H9 (cell line): ENCODE measurements at regions not wholly inside any gene's neighbourhood (a gene's known extent, or its start where the extent isn't known, plus 50 kb on each side); places are given as distances from the start of the nearest gene placed in this dataset.
"Not testable (repeated sequence)": the region's sequence is repeated elsewhere in the genome, so short reads cannot be mapped to it uniquely, and the experiment has no call there.

Experiments
- DNase-seq: peaks from one replicate; pipeline ENCODE4 v3.0.0-alpha.2; 2017
- H2AFZ ChIP-seq: one replicate; pipeline ENCODE4 v1.6.1; 2013; ENCODE audit warnings: mild to moderate bottlenecking, low read length, control low read depth, moderate library complexity
- H2AK5ac ChIP-seq: 2 replicates; pipeline ENCODE4 v1.6.1; 2013; ENCODE audit warnings: low read length, control low read depth, mixed read lengths; ENCODE audit not compliant: insufficient read length
- H2BK120ac ChIP-seq: one replicate; pipeline ENCODE4 v1.6.1; 2013; ENCODE audit warnings: low read depth, mild to moderate bottlenecking, low read length, control low read depth, inconsistent platforms; ENCODE audit not compliant: poor library complexity, severe bottlenecking
- H2BK12ac ChIP-seq: 2 replicates; pipeline ENCODE4 v1.6.1; 2013; ENCODE audit warnings: low read length, control low read depth, mixed read lengths, low read depth; ENCODE audit not compliant: insufficient read length
- H2BK15ac ChIP-seq: 2 replicates; pipeline ENCODE4 v1.6.1; 2013; ENCODE audit warnings: low read depth, low read length, control low read depth
- H2BK20ac ChIP-seq: one replicate; pipeline ENCODE4 v1.6.1; 2013; ENCODE audit warnings: low read depth, mild to moderate bottlenecking, low read length, control low read depth, inconsistent platforms; ENCODE audit not compliant: poor library complexity, severe bottlenecking
- H2BK5ac ChIP-seq: 2 replicates; pipeline ENCODE4 v1.6.1; 2013; ENCODE audit warnings: low read length, control low read depth, mixed read lengths; ENCODE audit not compliant: insufficient read length
- H3K14ac ChIP-seq: 2 replicates; pipeline ENCODE4 v1.6.1; 2013; ENCODE audit warnings: low read length, control low read depth; ENCODE audit not compliant: insufficient read depth
- H3K18ac ChIP-seq: 2 replicates; pipeline ENCODE4 v1.6.1; 2013; ENCODE audit warnings: low read depth, mild to moderate bottlenecking, mixed read lengths, low read length, control low read depth; ENCODE audit not compliant: insufficient read length
- H3K23ac ChIP-seq: 2 replicates; pipeline ENCODE4 v1.6.1; 2013; ENCODE audit warnings: low read length, control low read depth, mixed read lengths, low read depth; ENCODE audit not compliant: insufficient read length
- H3K23me2 ChIP-seq: 2 replicates; pipeline ENCODE4 v1.6.1; 2013; ENCODE audit warnings: low read depth, mild to moderate bottlenecking, mixed read lengths, low read length, control low read depth; ENCODE audit not compliant: insufficient read length, poor library complexity, severe bottlenecking
- H3K27ac ChIP-seq: 2 replicates; pipeline ENCODE4 v1.5.1; 2013; ENCODE audit warnings: low read length, control low read depth, mixed read lengths, low read depth; ENCODE audit not compliant: insufficient read length
- H3K27me3 ChIP-seq: 2 replicates; pipeline ENCODE4 v1.6.1; 2013; ENCODE audit warnings: low read length, control low read depth, inconsistent platforms; ENCODE audit not compliant: insufficient read depth
- H3K4ac ChIP-seq: 2 replicates; pipeline ENCODE4 v1.6.1; 2013; ENCODE audit warnings: low read depth, mild to moderate bottlenecking, control low read depth, inconsistent platforms, low read length, moderate library complexity
- H3K4me1 ChIP-seq: 2 replicates; pipeline ENCODE4 v1.6.1; 2013; ENCODE audit warnings: low read length, control low read depth, inconsistent platforms; ENCODE audit not compliant: insufficient read depth
- H3K4me2 ChIP-seq: 2 replicates; pipeline ENCODE4 v1.6.1; 2013; ENCODE audit warnings: low read length, control low read depth, mixed read lengths; ENCODE audit not compliant: insufficient read length, insufficient read depth
- H3K56ac ChIP-seq: 2 replicates; pipeline ENCODE4 v1.6.1; 2013; ENCODE audit warnings: low read depth, mild to moderate bottlenecking, mixed read lengths, low read length, control low read depth; ENCODE audit not compliant: insufficient read length
- H3K79me1 ChIP-seq: 2 replicates; pipeline ENCODE4 v1.6.1; 2013; ENCODE audit warnings: low read depth, mild to moderate bottlenecking, moderate library complexity, low read length, control low read depth, inconsistent platforms; ENCODE audit not compliant: insufficient read depth, poor library complexity, severe bottlenecking
- H3K79me2 ChIP-seq: 2 replicates; pipeline ENCODE4 v1.6.1; 2013; ENCODE audit warnings: low read length, control low read depth, inconsistent platforms; ENCODE audit not compliant: insufficient read depth
- H3K9ac ChIP-seq: 2 replicates; pipeline ENCODE4 v1.6.1; 2013; ENCODE audit warnings: low read length, control low read depth, mixed read lengths; ENCODE audit not compliant: insufficient read length; ENCODE audit errors: extremely low read depth
- H3K9me3 ChIP-seq: one replicate; pipeline ENCODE4 v1.6.1; 2013; ENCODE audit warnings: low read depth, low read length, inconsistent platforms; ENCODE audit not compliant: control insufficient read depth
- H3T11ph ChIP-seq: one replicate; pipeline ENCODE4 v1.6.1; 2013; ENCODE audit warnings: mild to moderate bottlenecking, low read length, control low read depth, inconsistent platforms
- H4K20me1 ChIP-seq: one replicate; pipeline ENCODE4 v1.6.1; 2013; ENCODE audit not compliant: control insufficient read depth, insufficient read length, insufficient read depth
- H4K5ac ChIP-seq: 2 replicates; pipeline ENCODE4 v1.6.1; 2013; ENCODE audit warnings: low read depth, mild to moderate bottlenecking, mixed read lengths, low read length, control low read depth; ENCODE audit not compliant: insufficient read length
- H4K8ac ChIP-seq: replicated peaks from 2 replicates; pipeline ENCODE4 v1.6.1; 2013; ENCODE audit warnings: low read length, control low read depth, mixed read lengths, low read depth; ENCODE audit not compliant: insufficient read length
- H4K91ac ChIP-seq: 2 replicates; pipeline ENCODE4 v1.6.1; 2013; ENCODE audit warnings: low read depth, mild to moderate bottlenecking, moderate library complexity, mixed read lengths, low read length, control low read depth; ENCODE audit not compliant: insufficient read length
- H3K27ac Mint-ChIP-seq, 3 experiments: 2 replicates in 2 of 3; 3 replicates in 1 of 3; pipeline ENCODE4 v1.8.0; 2020 to 2021; ENCODE audit warnings: mixed read lengths in 3 of 3, mild to moderate bottlenecking in 1 of 3, moderate library complexity in 1 of 3
- H3K27me3 Mint-ChIP-seq: 2 replicates; pipeline ENCODE4 v1.8.0; 2021; ENCODE audit warnings: low read depth, mild to moderate bottlenecking, moderate library complexity, mixed read lengths
- H3K36me3 Mint-ChIP-seq, 3 experiments: 2 replicates in 2 of 3; 3 replicates in 1 of 3; pipeline ENCODE4 v1.8.0; 2020 to 2021; ENCODE audit warnings: low read depth in 3 of 3, mixed read lengths in 3 of 3; ENCODE audit not compliant: insufficient read depth in 1 of 3
- H3K4me1 Mint-ChIP-seq, 2 experiments: 2 replicates each; pipeline ENCODE4 v1.8.0; 2020; ENCODE audit warnings: mixed read lengths in 2 of 2
- H3K4me3 Mint-ChIP-seq, 2 experiments: 2 replicates in 1 of 2; 3 replicates in 1 of 2; pipeline ENCODE4 v1.8.0; 2020 to 2021; ENCODE audit warnings: mild to moderate bottlenecking in 2 of 2, mixed read lengths in 2 of 2, moderate library complexity in 1 of 2
- H3K9me3 Mint-ChIP-seq, 2 experiments: 2 replicates in 1 of 2; 3 replicates in 1 of 2; pipeline ENCODE4 v1.8.0; 2020; ENCODE audit warnings: mild to moderate bottlenecking in 2 of 2, mixed read lengths in 2 of 2, moderate library complexity in 1 of 2
- WGBS: extraction: QIAGEN DNeasy Blood & Tissue Kit; methylation state at CpG from one replicate; pipeline ENCODE4 v1.1.7; 2013; ENCODE audit warnings: missing lambda C conversion rate, low lambda C conversion rate, mixed read lengths; ENCODE audit not compliant: insufficient read length; ENCODE audit errors: extremely low coverage; 5-methylcytosine and 5-hydroxymethylcytosine counted together

GRCh38 chr2:129046475-129046874 lies 727.8 kb upstream of the HS6ST1 start:
- WGBS: no CpG with 5 or more reads among the region's 1 CpG
- not testable (repeated sequence) for H3K4me3 Mint-ChIP-seq, H3K4me2 ChIP-seq, H3K4ac ChIP-seq, H3K4me1 ChIP-seq, H3K23ac ChIP-seq, H2BK12ac ChIP-seq, H3K79me2 ChIP-seq, H2BK5ac ChIP-seq, H2BK120ac ChIP-seq, H3K9me3 ChIP-seq, H4K8ac ChIP-seq, H3K14ac ChIP-seq, H2AFZ ChIP-seq, DNase-seq, H3T11ph ChIP-seq, H3K9ac ChIP-seq, H3K27me3 Mint-ChIP-seq, H3K4me1 Mint-ChIP-seq, H4K5ac ChIP-seq, H4K91ac ChIP-seq, H3K27me3 ChIP-seq, H3K18ac ChIP-seq, H3K27ac ChIP-seq, H3K79me1 ChIP-seq, H2AK5ac ChIP-seq, H3K27ac Mint-ChIP-seq, H3K23me2 ChIP-seq, H4K20me1 ChIP-seq, H2BK15ac ChIP-seq, H2BK20ac ChIP-seq, H3K56ac ChIP-seq
- peaks cover 38 to 53% of the 10 kb centered on the region in 2 experiments for H3K9me3 Mint-ChIP-seq
- peaks cover 6 to 26% (median 20%) of the 10 kb centered on the region in 3 experiments; a peak in 6 of 7 replicates for H3K36me3 Mint-ChIP-seq
